GM12865 (cell line): ENCODE measurements at regions not wholly inside any gene's neighbourhood (a gene's known extent, or its start where the extent isn't known, plus 50 kb on each side); places are given as distances from the start of the nearest gene placed in this dataset.

ENCODE experiments used
- DNase-seq: peaks from one replicate; pipeline ENCODE4 v3.0.0; 2010; ENCODE audit warnings: low read depth
- H3K4me3 ChIP-seq: 2 replicates; pipeline ENCODE4 v1.5.1; 2011; ENCODE audit warnings: mild to moderate bottlenecking, low read depth, low read length, control low read depth
- CTCF ChIP-seq: IDR thresholded peaks from 2 replicates; pipeline ENCODE4 v1.5.1; 2011; ENCODE audit warnings: low read length, control low read depth, low read depth, inconsistent platforms; ENCODE audit not compliant: insufficient read depth; ENCODE audit errors: missing control alignments

DNA sequence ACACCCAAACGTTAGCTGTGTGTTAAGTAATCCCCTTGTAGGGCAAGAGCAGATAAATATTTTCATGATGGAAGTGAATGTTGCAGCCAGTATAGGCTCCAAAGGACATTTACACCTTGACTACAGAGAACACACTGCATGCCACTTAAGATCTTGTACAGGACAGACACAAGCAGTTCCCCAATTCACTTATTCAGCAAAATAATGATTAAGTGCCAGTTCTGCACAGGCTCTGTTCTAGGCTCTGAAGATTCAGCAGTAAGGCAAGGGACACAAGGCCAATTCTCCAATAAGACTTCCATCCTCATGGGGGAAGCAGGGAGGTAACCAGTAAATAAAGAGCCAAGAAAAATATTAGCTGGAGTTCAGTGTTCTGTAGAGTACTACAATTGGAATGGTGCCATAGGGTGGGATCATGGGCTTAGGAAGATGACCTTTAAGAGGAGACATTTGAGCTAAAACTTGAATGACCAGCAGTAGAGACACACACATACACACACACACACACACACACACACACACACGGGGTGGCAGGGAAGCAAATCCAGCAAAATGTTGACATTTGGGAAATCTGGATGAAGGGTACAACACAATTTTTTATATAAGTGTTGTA, 199.9 kb upstream of the JUN start:
- DNase-seq = no peak
- no peak for TF ChIP-seq CTCF
- no peak overlapping the region for H3K4me3 ChIP-seq

- no peak for DNase-seq
- TF ChIP-seq CTCF = no peak
- H3K4me3 ChIP-seq = no peak overlapping the region
These were observed 203.3 kb upstream of the JUN start for GRCh38 chr1:58986996-58987767.

DNA sequence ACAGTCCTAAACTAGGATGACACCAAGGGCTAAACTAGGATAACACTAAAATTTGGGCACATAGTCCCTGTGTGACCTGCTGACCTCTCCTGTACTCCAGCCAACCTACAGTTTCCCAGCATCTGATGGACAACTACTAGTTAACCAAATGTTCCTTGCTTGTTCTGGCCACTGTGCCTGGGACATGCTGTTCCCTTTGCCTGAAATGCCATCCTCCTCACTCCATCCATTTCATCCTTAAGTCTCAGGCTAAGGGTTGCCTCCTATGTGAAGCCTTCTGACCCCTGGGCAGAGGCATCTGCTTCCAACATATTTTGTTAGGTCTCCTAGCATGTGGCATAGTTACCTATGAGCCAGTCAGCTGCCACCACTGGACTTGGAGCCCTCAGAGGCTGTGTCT, 204.9 kb upstream of the JUN start:
- H3K4me3 ChIP-seq = no peak overlapping the region
- TF ChIP-seq CTCF = no peak
- no peak for DNase-seq

GRCh38 chr1:58989845-58990244, 206.0 kb upstream of the JUN start:
- no peak for DNase-seq
- H3K4me3 ChIP-seq = no peak overlapping the region
- no peak for TF ChIP-seq CTCF

DNA sequence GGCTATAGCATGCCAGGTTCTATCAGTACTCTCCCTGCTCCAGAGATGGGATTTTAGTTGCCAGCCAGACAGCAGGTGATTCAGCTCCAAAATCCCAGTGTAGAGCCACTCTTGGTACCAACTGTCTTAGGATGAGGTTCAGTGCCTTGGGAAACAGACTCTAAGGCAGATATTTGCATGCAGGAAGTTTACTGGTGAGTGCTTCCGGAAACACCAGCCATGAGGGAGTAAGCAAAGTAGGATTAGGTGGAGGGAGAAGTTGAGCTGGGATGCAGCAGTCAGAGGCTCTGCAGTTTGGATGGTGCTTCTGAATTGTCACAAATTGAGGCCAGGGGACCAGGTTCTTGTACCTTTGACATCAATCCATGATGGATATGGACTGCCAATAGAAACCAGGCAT, 207.5 kb upstream of the JUN start:
- H3K4me3 ChIP-seq = no peak overlapping the region
- no peak for TF ChIP-seq CTCF
- no peak for DNase-seq

DNA sequence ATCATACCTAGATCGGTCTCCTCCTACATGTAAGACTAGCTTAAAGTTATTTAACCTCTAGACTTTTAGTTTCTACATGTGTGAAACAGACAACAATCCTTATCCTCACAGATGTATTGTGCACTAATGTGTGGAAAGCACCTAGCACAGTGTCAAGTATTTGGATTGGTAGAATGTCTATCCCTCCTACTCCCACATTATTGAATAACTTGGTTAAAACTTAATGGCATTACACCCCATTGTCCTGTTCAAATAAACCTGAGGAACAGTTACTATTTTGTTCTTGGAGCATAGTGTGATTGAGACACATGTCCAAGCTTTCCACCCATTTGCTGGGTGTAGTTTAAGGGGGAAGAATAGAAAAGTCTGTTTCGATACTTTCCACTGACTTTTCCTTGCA, 208.8 kb upstream of the JUN start:
- no peak for TF ChIP-seq CTCF
- H3K4me3 ChIP-seq = no peak overlapping the region
- DNase-seq = no peak

DNA sequence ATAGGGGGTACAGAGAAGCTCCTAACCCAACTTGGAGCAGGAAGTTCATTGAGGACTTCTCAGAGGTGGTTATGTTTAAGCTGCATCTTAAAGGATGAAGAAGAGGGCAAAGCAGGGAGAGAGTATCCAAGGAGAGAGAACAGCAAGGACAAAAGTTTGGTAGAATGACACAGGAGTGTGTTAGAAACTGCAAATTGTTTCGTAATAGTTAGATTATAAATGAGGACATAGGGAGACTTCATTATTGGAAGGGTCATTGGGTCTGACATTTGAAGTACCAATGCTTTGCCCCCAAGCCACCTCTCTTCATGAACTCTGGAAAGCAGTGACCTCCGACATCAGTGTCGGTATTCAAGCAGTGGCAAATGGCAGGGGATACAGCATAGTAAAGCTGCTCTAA, 209.6 kb upstream of the JUN start:
- H3K4me3 ChIP-seq = no peak overlapping the region
- DNase-seq = no peak
- no peak for TF ChIP-seq CTCF
